Heart left ventricle (tissue), 13 donors: ENCODE measurements at regions not wholly inside any gene's neighbourhood (a gene's known extent, or its start where the extent isn't known, plus 50 kb on each side); places are given as distances from the start of the nearest gene placed in this dataset.
"Not testable (repeated sequence)": the region's sequence is repeated elsewhere in the genome, so short reads cannot be mapped to it uniquely, and the experiment has no call there.

Source experiments
- CTCF ChIP-seq, 12 donors: fragments of 200-600 bp; sonication (generic) in 4 of 12; IDR thresholded peaks; one replicate each; pipeline versions ENCODE4 v1.5.0 to v1.8.0; 2018 to 2022; ENCODE audit warnings: antibody characterized with exemption in 12 of 12, mild to moderate bottlenecking in 5 of 12
- POLR2A ChIP-seq, 2 donors: fragments of 450-650 bp; IDR thresholded peaks; one replicate each; pipeline ENCODE4 v1.6.1; 2017; ENCODE audit warnings: antibody characterized with exemption in 2 of 2, mild to moderate bottlenecking in 2 of 2, moderate library complexity in 2 of 2
- donor health status: ischemic (EF 13 %, LVEDD 7.1; RV severe dilation, severe dysfunction).
- donor health status: DM: no; HTN: yes; CAD: no.
- donor health status: DM: no; HTN: no; CAD: no.
- donor health status: ischemic (EF 25% LVEDD 6.9; RV normal size, moderate dysfunction).
- donor health status: ischemic (EF 25% LVEDD 5.7; RV mildly dilated, moderate dysfunction).
- donor health status: ischemic (EF 35%, LVEDD 5.7; RV mildly dilated, moderate dysfunction).
- donor health status: nonischemic (EF 11% LVEDD 7.7; RV severe dilation, severe dysfunction).
- donor health status: DM: yes; HTN: yes; CAD: no.
- donor health status: PGD.
- donor health status: ischemic (EF 29% LVEDD 5.4; RV normal size, mild dysfunction).
- donor health status: nonischemic (EF 23%, LVEDD 6.1; RV moderate dilation, normal function).

GRCh38 chr7:130796425-130796824, 62.4 kb upstream of the KLF14 start:
- not testable (repeated sequence) for TF ChIP-seq CTCF, POLR2A (IDR thresholded peaks at IDR 0.05)
